OCI-LY7 (cell line): ENCODE measurements at regions not wholly inside any gene's neighbourhood (a gene's known extent, or its start where the extent isn't known, plus 50 kb on each side); places are given as distances from the start of the nearest gene placed in this dataset.

Experiments used
- BruUV-seq: library from RNA; stranded (reverse); fragments of 400-500 nt; replicated peaks from 2 replicates; lab custom pipeline; 2021; lab: Mats Ljungman, UMichigan
- CTCF ChIA-PET: fragments of 300-600 bp; sonication (Branson Sonifier 250); formaldehyde crosslinking; loops from one replicate; lab custom pipeline; 2022; ENCODE audit warnings: antibody characterized with exemption; ENCODE audit not compliant: unreplicated experiment; lab: Charles Lee
- POLR2A ChIA-PET: fragments of 300-600 bp; sonication (Branson Sonifier 250); formaldehyde crosslinking; loops from one replicate; lab custom pipeline; 2022; ENCODE audit warnings: antibody characterized with exemption; lab: Charles Lee
- DNase-seq: peaks from one replicate; pipeline ENCODE4 v3.0.0-alpha.2; 2015; ENCODE audit warnings: low spot score
- H2AFZ ChIP-seq: fragments of 200-600 bp; sonication (generic), shearing (Covaris generic); 2 replicates; pipeline ENCODE4 v1.6.1; 2014; ENCODE audit warnings: mild to moderate bottlenecking, antibody characterized with exemption, low read length, moderate library complexity
- H3K27ac ChIP-seq: fragments of 200-600 bp; sonication (generic); 2 replicates; pipeline ENCODE4 v1.5.1; 2014; ENCODE audit warnings: mixed run types, low read depth, mild to moderate bottlenecking, moderate library complexity, low read length, inconsistent platforms; ENCODE audit not compliant: poor library complexity, severe bottlenecking
- H3K36me3 ChIP-seq: fragments of 200-600 bp; sonication (generic); 2 replicates; pipeline ENCODE4 v1.6.1; 2014; ENCODE audit warnings: mild to moderate bottlenecking, antibody characterized with exemption, low read length, moderate library complexity, mixed read lengths; ENCODE audit not compliant: insufficient read depth
- H3K4me1 ChIP-seq: fragments of 200-600 bp; sonication (generic); 2 replicates; pipeline ENCODE4 v1.5.1; 2014; ENCODE audit warnings: mild to moderate bottlenecking, low read length; ENCODE audit not compliant: insufficient read depth, poor library complexity, severe bottlenecking
- H3K4me2 ChIP-seq: fragments of 200-600 bp; sonication (generic); 2 replicates; pipeline ENCODE4 v1.6.1; 2014; ENCODE audit warnings: mild to moderate bottlenecking, low read length
- H3K4me3 ChIP-seq: fragments of 200-600 bp; sonication (generic); 2 replicates; pipeline ENCODE4 v1.5.1; 2014; ENCODE audit warnings: mild to moderate bottlenecking, low read depth, low read length; ENCODE audit not compliant: poor library complexity, severe bottlenecking
- H3K79me2 ChIP-seq: fragments of 200-600 bp; sonication (generic); 2 replicates; pipeline ENCODE4 v1.6.1; 2016; ENCODE audit warnings: low read depth, mild to moderate bottlenecking, low read length, moderate library complexity, mixed read lengths; ENCODE audit not compliant: insufficient read depth
- H3K9me2 ChIP-seq: fragments of 200-600 bp; sonication (generic); 2 replicates; pipeline ENCODE4 v1.6.1; 2016; ENCODE audit warnings: mild to moderate bottlenecking, low read length, mixed read lengths; ENCODE audit not compliant: insufficient read depth
- H3K9me3 ChIP-seq: fragments of 200-600 bp; sonication (generic); 2 replicates; pipeline ENCODE4 v1.6.1; 2014; ENCODE audit warnings: mild to moderate bottlenecking, mixed run types, low read length, mixed read lengths
- H4K20me1 ChIP-seq: fragments of 200-600 bp; sonication (generic); 2 replicates; pipeline ENCODE4 v1.6.1; 2014; ENCODE audit warnings: mild to moderate bottlenecking, antibody characterized with exemption, low read length, moderate library complexity, mixed read lengths; ENCODE audit not compliant: insufficient read depth
- CTCF ChIP-seq: fragments of 200-600 bp; sonication (generic); conservative IDR thresholded peaks from 2 replicates; pipeline ENCODE4 v1.5.1; 2014; ENCODE audit warnings: mild to moderate bottlenecking, antibody characterized with exemption, low read length, moderate library complexity, mixed read lengths
- EZH2phosphoT487 ChIP-seq: fragments of 200-600 bp; sonication (generic); IDR thresholded peaks from 2 replicates; pipeline ENCODE4 v1.6.1; 2018; ENCODE audit warnings: low read depth, borderline replicate concordance, mild to moderate bottlenecking, mixed run types, antibody characterized with exemption, low read length, moderate library complexity, mixed read lengths
- intact Hi-C: fragments of 100-400 bp; cut with micrococcal nuclease; formaldehyde crosslinking; loops from one replicate; pipeline ENCODE4 v1.10.0; 2022; ENCODE audit not compliant: unreplicated experiment

- TF ChIP-seq EZH2phosphoT487: no peak
- H3K4me1 ChIP-seq: no peaks in the 10 kb centered on the region
- intact Hi-C loops: no loop called here
- H4K20me1 ChIP-seq: no peaks in the 10 kb centered on the region
- ChIA-PET POLR2A (no interaction called here), CTCF (interaction anchor here (0.6 kb wide), 1 partner anchor 397 kb away, joined by 3 read pairs; no protein-coding TSS in a partner anchor)
- DNase-seq: no peak
- no peak overlapping the region for H3K4me2 ChIP-seq
- no peaks in the 10 kb centered on the region for H3K36me3 ChIP-seq
- H3K9me3 ChIP-seq: no peaks in the 10 kb centered on the region
- no peak overlapping the region for H3K4me3 ChIP-seq
- H3K79me2 ChIP-seq: no peaks in the 10 kb centered on the region
- H2AFZ ChIP-seq: no peak overlapping the region
- no TSS peak for BruUV-seq
- H3K27ac ChIP-seq: no peak overlapping the region
- no peaks in the 10 kb centered on the region for H3K9me2 ChIP-seq
These were observed 74.4 kb upstream of the GALNT9 start for GRCh38 chr12:132403636-132404434.

- no peaks in the 10 kb centered on the region for H3K36me3 ChIP-seq
- no peak overlapping the region for H2AFZ ChIP-seq
- no peaks in the 10 kb centered on the region for H3K79me2 ChIP-seq
- DNase-seq: no peak
- intact Hi-C loops: no loop called here
- ChIA-PET CTCF (no interaction called here), POLR2A (no interaction called here)
- no peak for TF ChIP-seq EZH2phosphoT487
- no peak for TF ChIP-seq CTCF
- no peak overlapping the region for H3K4me3 ChIP-seq
- H3K4me1 ChIP-seq: no peaks in the 10 kb centered on the region
- no peaks in the 10 kb centered on the region for H3K9me2 ChIP-seq
- no peak overlapping the region for H3K27ac ChIP-seq
- H3K9me3 ChIP-seq: no peaks in the 10 kb centered on the region
- no peak overlapping the region for H3K4me2 ChIP-seq
- no TSS peak for BruUV-seq
- no peaks in the 10 kb centered on the region for H4K20me1 ChIP-seq
These were observed 73.5 kb upstream of the GALNT9 start for GRCh38 chr12:132402831-132403416.

GRCh38 chr12:132401982-132402381 is 72.6 kb upstream of the GALNT9 start:
- Histone ChIP-seq H3K4me2 (no peak overlapping the region), H2AFZ (no peak overlapping the region), H3K36me3 (no peaks in the 10 kb centered on the region), H4K20me1 (no peaks in the 10 kb centered on the region), H3K9me3 (no peaks in the 10 kb centered on the region), H3K79me2 (no peaks in the 10 kb centered on the region), H3K27ac (no peak overlapping the region), H3K4me1 (no peaks in the 10 kb centered on the region), H3K4me3 (no peak overlapping the region), H3K9me2 (no peaks in the 10 kb centered on the region)
- intact Hi-C loops: no loop called here
- no TSS peak for BruUV-seq
- ChIA-PET CTCF (no interaction called here), POLR2A (no interaction called here)
- DNase-seq: no peak
- TF ChIP-seq EZH2phosphoT487 (no peak), CTCF (no peak)
